GM12864 (cell line): ENCODE measurements at regions not wholly inside any gene's neighbourhood (a gene's known extent, or its start where the extent isn't known, plus 50 kb on each side); places are given as distances from the start of the nearest gene placed in this dataset.

ENCODE experiments used
- DNase-seq: peaks from one replicate; pipeline ENCODE4 v3.0.0-alpha.2; 2011; ENCODE audit warnings: low read depth
- H3K4me3 ChIP-seq: 2 replicates; pipeline ENCODE4 v1.5.1; 2011; ENCODE audit warnings: mild to moderate bottlenecking, low read depth, low read length, control low read depth
- CTCF ChIP-seq: IDR thresholded peaks from 2 replicates; pipeline ENCODE4 v1.5.1; 2011; ENCODE audit warnings: low read depth, mild to moderate bottlenecking, moderate library complexity, low read length, control low read depth, inconsistent platforms; ENCODE audit errors: missing control alignments

- TF ChIP-seq CTCF = no peak
Measured at GRCh38 chr4:116328261-116328860, 757.0 kb downstream of the TRAM1L1 start.

DNA sequence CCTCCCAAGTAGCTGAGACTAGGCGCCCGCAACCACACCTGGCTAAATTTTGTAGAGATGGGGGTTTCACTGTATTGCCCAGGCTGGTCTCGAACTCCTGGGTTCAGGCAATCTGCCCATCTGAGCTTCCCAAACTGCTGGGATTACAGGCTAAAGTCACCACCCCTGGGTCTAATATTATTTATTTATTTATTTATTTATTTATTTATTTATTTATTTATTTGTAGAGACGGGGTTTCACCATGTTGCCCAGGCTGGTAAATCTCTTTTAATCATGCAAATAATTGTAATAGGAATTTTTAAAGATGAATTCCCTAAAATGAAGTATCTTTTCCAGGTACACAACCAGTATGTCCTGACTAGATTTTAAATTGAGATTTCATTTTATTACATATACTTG is 761.8 kb downstream of the TRAM1L1 start:
- DNase-seq = no peak
- no peak for TF ChIP-seq CTCF
- no peak overlapping the region for H3K4me3 ChIP-seq

More at GRCh38 chr4:116328261-116328860, 757.0 kb downstream of the TRAM1L1 start:
- no peak overlapping the region for H3K4me3 ChIP-seq
- DNase-seq = no peak

GRCh38 chr4:116321471-116321870 is 763.9 kb downstream of the TRAM1L1 start:
- H3K4me3 ChIP-seq = no peak overlapping the region
- DNase-seq = no peak
- TF ChIP-seq CTCF = no peak

DNA sequence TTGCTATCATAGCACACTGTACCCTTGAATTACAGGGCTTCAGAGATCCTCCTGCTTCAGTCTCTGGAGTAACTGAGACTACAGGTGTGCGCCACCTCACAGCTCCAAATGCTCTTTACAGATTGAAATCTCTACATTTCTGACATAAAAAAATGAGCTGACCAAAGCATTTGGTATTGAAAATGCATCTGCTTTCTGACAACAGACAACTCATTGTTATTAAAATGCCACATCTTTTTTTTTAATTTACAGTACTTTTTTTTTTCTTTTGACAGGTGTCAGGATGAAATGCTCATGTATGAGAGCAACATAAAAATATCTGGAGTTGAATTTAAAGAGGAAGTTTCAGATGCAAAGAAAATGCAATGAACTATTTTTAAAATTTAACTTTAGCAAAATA is 764.5 kb downstream of the TRAM1L1 start:
- TF ChIP-seq CTCF = no peak
- H3K4me3 ChIP-seq = no peak overlapping the region
- no peak for DNase-seq

DNA sequence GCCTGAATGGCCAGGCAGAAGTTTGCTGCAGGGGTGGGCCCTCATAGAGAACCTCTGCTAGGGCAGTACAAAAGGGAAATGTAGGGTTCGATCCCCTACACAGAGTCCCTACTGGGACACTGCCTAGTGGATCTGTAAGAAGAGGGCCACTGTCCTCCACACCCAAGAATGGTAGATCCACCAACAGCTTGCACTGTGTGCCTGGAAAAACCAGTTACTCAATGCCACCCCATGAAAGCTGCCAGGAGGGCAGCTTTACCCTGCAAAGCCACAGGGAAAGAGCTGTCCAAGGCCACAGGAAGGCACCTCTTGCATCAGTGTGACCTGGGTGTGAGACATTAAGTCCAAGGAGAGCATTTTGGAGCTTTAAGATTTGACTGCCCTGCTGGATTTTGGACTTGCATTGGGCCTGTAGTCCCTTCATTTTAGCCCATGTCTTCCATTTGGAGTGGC is 781.6 kb downstream of the TRAM1L1 start:
- no peak for DNase-seq
- TF ChIP-seq CTCF = no peak
- H3K4me3 ChIP-seq = no peak overlapping the region

- no peak for TF ChIP-seq CTCF
- H3K4me3 ChIP-seq = no peak overlapping the region
- no peak for DNase-seq
Measured at GRCh38 chr4:116302990-116303735, 782.2 kb downstream of the TRAM1L1 start.
